A673 (cell line): ENCODE measurements at regions not wholly inside any gene's neighbourhood (a gene's known extent, or its start where the extent isn't known, plus 50 kb on each side); places are given as distances from the start of the nearest gene placed in this dataset.

ENCODE experiments used
- BruUV-seq: library from RNA; stranded (reverse); fragments of 400-500 nt; replicated peaks from 2 replicates; lab custom pipeline; 2021; lab: Mats Ljungman, UMichigan
- CTCF ChIA-PET: fragments of 300-600 bp; sonication (Branson Sonifier 250); formaldehyde crosslinking; loops from one replicate; lab custom pipeline; 2022; ENCODE audit warnings: antibody characterized with exemption; lab: Charles Lee
- POLR2A ChIA-PET: fragments of 300-600 bp; sonication (Branson Sonifier 250); formaldehyde crosslinking; loops from one replicate; lab custom pipeline; 2022; ENCODE audit warnings: antibody characterized with exemption; ENCODE audit not compliant: low non-redundant PET; lab: Charles Lee
- DNase-seq: peaks from one replicate; pipeline ENCODE4 v3.0.0-alpha.2; 2015; ENCODE audit warnings: low spot score
- H3K27ac ChIP-seq: fragments of 200-600 bp; sonication (generic); 2 replicates; pipeline ENCODE4 v1.5.1; 2016; ENCODE audit warnings: mixed run types, low read depth, mild to moderate bottlenecking, mixed read lengths, antibody characterized with exemption, low read length; ENCODE audit not compliant: poor library complexity, severe bottlenecking
- H3K27me3 ChIP-seq: fragments of 200-600 bp; sonication (generic); replicated peaks from 2 replicates; pipeline ENCODE4 v1.6.1; 2017; ENCODE audit warnings: mixed run types, low read depth, mild to moderate bottlenecking, mixed read lengths, antibody characterized with exemption, low read length; ENCODE audit not compliant: insufficient read depth, poor library complexity
- H3K36me3 ChIP-seq: fragments of 200-600 bp; sonication (generic); 2 replicates; pipeline ENCODE4 v1.6.1; 2016; ENCODE audit warnings: mixed run types, mild to moderate bottlenecking, mixed read lengths, antibody characterized with exemption, low read length; ENCODE audit not compliant: insufficient read depth, poor library complexity, severe bottlenecking
- H3K4me1 ChIP-seq: fragments of 200-600 bp; sonication (generic); 2 replicates; pipeline ENCODE4 v1.6.1; 2017; ENCODE audit warnings: mixed run types, mild to moderate bottlenecking, mixed read lengths, antibody characterized with exemption, low read length; ENCODE audit not compliant: insufficient read depth, poor library complexity, severe bottlenecking
- H3K4me3 ChIP-seq: fragments of 200-600 bp; sonication (generic); 2 replicates; pipeline ENCODE4 v1.5.1; 2016; ENCODE audit warnings: low read depth, mixed run types, mild to moderate bottlenecking, mixed read lengths, low read length; ENCODE audit not compliant: poor library complexity, severe bottlenecking
- H3K9me3 ChIP-seq: fragments of 200-600 bp; sonication (generic); 2 replicates; pipeline ENCODE4 v1.6.1; 2016; ENCODE audit warnings: mixed run types, low read depth, mild to moderate bottlenecking, mixed read lengths, antibody characterized with exemption, low read length; ENCODE audit not compliant: poor library complexity, severe bottlenecking
- EZH2 ChIP-seq: fragments of 200-600 bp; sonication (generic); IDR thresholded peaks from 2 replicates; pipeline ENCODE4 v1.6.1; 2017; ENCODE audit warnings: borderline replicate concordance, low read depth, mild to moderate bottlenecking, mixed read lengths, antibody characterized with exemption, low read length; ENCODE audit not compliant: poor library complexity, severe bottlenecking
- intact Hi-C: fragments of 100-400 bp; cut with micrococcal nuclease; formaldehyde crosslinking; loops from one replicate; pipeline ENCODE4 v1.10.0; 2022; ENCODE audit not compliant: unreplicated experiment
- TF ChIP-seq, protein P1 (sequence below): fragments of 300-800, 200-600 bp; sonication (generic); conservative IDR thresholded peaks from 2 replicates; pipeline ENCODE4 v1.5.1; 2017; ENCODE audit warnings: low read depth, mild to moderate bottlenecking, antibody characterized with exemption, low read length, moderate library complexity, mixed read lengths

DNA sequence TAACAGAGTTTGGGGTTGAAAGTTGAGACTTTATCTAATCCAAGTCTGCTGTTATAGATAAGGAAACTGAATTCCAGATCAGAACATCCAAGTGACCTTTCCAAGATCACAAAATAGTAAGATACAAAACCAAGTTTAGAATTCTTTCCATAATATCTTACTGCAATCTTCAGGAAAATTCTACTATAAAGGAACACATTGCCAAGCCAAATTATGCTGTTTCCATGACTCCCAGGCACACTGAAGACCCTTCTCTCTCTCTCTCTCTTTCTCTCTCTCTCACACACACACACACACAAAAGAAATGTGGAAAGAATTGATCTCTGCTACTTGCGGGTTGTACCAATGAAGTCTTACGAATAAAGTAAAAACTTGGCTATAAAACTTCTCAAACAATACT, 398.4 kb downstream of the METTL4 start:
- no peaks in the 10 kb centered on the region for H3K9me3 ChIP-seq
- no TSS peak for BruUV-seq
- TF ChIP-seq, protein P1, sequence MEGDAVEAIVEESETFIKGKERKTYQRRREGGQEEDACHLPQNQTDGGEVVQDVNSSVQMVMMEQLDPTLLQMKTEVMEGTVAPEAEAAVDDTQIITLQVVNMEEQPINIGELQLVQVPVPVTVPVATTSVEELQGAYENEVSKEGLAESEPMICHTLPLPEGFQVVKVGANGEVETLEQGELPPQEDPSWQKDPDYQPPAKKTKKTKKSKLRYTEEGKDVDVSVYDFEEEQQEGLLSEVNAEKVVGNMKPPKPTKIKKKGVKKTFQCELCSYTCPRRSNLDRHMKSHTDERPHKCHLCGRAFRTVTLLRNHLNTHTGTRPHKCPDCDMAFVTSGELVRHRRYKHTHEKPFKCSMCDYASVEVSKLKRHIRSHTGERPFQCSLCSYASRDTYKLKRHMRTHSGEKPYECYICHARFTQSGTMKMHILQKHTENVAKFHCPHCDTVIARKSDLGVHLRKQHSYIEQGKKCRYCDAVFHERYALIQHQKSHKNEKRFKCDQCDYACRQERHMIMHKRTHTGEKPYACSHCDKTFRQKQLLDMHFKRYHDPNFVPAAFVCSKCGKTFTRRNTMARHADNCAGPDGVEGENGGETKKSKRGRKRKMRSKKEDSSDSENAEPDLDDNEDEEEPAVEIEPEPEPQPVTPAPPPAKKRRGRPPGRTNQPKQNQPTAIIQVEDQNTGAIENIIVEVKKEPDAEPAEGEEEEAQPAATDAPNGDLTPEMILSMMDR, result no peak
- no peak for TF ChIP-seq EZH2
- POLR2A ChIA-PET, result no interaction called here
- H3K27ac ChIP-seq, result no peak overlapping the region
- no peaks in the 10 kb centered on the region for H3K4me1 ChIP-seq
- no peak for DNase-seq
- peaks cover 34% of the 10 kb centered on the region for H3K27me3 ChIP-seq
- CTCF ChIA-PET, result no interaction called here
- H3K4me3 ChIP-seq, result no peak overlapping the region
- no peaks in the 10 kb centered on the region for H3K36me3 ChIP-seq
- intact Hi-C loops, result no loop called here

DNA sequence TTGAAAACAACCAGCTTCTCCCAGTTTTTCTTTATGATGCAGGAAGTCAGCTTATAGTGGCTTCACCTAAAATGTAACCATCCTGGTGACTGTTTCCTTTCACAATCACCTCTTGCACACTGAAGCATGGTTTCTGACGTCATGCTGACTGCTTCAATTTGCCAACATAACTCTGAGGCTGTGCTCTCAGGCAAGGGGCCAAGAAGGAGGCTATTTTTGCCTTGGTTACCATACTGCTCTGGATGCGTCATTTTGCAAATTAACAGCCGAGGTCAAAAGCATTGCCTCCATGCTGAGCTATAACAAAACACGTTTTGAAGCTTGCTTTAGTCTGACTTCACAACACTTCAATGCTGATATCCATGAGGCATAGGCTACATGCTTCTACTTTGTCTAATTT, 397.8 kb downstream of the METTL4 start:
- TF ChIP-seq, protein P1, result no peak
- TF ChIP-seq EZH2, result no peak
- peaks cover 36% of the 10 kb centered on the region for H3K27me3 ChIP-seq
- no peaks in the 10 kb centered on the region for H3K36me3 ChIP-seq
- BruUV-seq, result no TSS peak
- intact Hi-C loops, result no loop called here
- no peak overlapping the region for H3K27ac ChIP-seq
- peak; percentile 11 for DNase-seq
- ChIA-PET CTCF (no interaction called here), POLR2A (no interaction called here)
- H3K9me3 ChIP-seq, result no peaks in the 10 kb centered on the region
- H3K4me3 ChIP-seq, result no peak overlapping the region
- H3K4me1 ChIP-seq, result no peaks in the 10 kb centered on the region

DNA sequence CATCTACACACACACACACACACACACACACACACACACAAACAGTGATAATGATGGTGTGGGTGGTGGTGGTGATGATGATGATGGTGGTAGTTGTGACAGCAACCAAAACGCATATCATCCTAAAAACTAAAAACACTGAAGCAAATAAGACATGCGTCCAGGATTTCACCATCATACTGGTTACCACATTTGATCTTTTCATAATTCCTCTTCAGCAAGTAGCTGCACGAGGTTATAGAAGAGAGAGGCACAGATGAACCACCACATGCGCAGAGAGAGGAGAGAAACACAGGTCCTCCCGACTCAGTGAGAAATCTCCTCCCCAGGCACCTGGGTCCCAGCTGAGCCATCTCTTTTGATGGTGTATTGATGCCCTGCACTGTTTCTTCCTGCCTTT, 393.3 kb downstream of the METTL4 start:
- intact Hi-C loops, result no loop called here
- H3K4me1 ChIP-seq, result no peaks in the 10 kb centered on the region
- H3K9me3 ChIP-seq, result no peaks in the 10 kb centered on the region
- H3K27ac ChIP-seq, result no peak overlapping the region
- TF ChIP-seq, protein P1, result no peak
- no peak for TF ChIP-seq EZH2
- no peak overlapping the region for H3K4me3 ChIP-seq
- ChIA-PET POLR2A (no interaction called here), CTCF (no interaction called here)
- peaks cover 46% of the 10 kb centered on the region for H3K27me3 ChIP-seq
- no TSS peak for BruUV-seq
- no peak for DNase-seq
- no peaks in the 10 kb centered on the region for H3K36me3 ChIP-seq
